ENCODE measurements at regions not wholly inside any gene's neighbourhood (a gene's known extent, or its start where the extent isn't known, plus 50 kb on each side); places are given as distances from the start of the nearest gene placed in this dataset.

- no peaks in the 10 kb centered on the region for H3K36me3 ChIP-seq (ENCODE audit: insufficient read depth)
- no peak overlapping the region for H3K4me3 ChIP-seq (IDR thresholded peaks at IDR 0.05; ENCODE audit: insufficient read depth, low read depth, low read length)
- H3K27ac ChIP-seq = no peak overlapping the region
- no peaks in the 10 kb centered on the region for H4K20me1 ChIP-seq (ENCODE audit: insufficient read depth)
- TF ChIP-seq CTCF (conservative IDR thresholded peaks at IDR 0.05; ENCODE audit: low read depth, low read length) = no peak
- no peak overlapping the region for H2AFZ ChIP-seq (ENCODE audit: low read depth)
- no peaks in the 10 kb centered on the region for H3K79me2 ChIP-seq (ENCODE audit: insufficient read depth, low read depth)
- H3K9ac ChIP-seq = no peak overlapping the region
- no peaks in the 10 kb centered on the region for H3K27me3 ChIP-seq (ENCODE audit: insufficient read depth, low read depth)
- peaks cover 8% of the 10 kb centered on the region for H3K4me1 ChIP-seq (ENCODE audit: low read depth, poor library complexity, severe bottlenecking)
- no peak overlapping the region for H3K4me2 ChIP-seq
Observed at GRCh38 chr14:82411298-82411697, 877.6 kb upstream of the SEL1L start.

- Histone ChIP-seq H3K4me2 (no peak overlapping the region), H3K4me1 (ENCODE audit: low read depth, poor library complexity, severe bottlenecking) (peaks cover 8% of the 10 kb centered on the region), H3K27ac (no peak overlapping the region), H3K27me3 (ENCODE audit: insufficient read depth, low read depth) (no peaks in the 10 kb centered on the region), H3K4me3 (IDR thresholded peaks at IDR 0.05; ENCODE audit: insufficient read depth, low read depth, low read length) (no peak overlapping the region), H3K36me3 (ENCODE audit: insufficient read depth) (no peaks in the 10 kb centered on the region), H2AFZ (ENCODE audit: low read depth) (no peak overlapping the region), H3K9ac (no peak overlapping the region), H3K79me2 (ENCODE audit: insufficient read depth, low read depth) (no peaks in the 10 kb centered on the region), H4K20me1 (ENCODE audit: insufficient read depth) (no peaks in the 10 kb centered on the region)
- TF ChIP-seq CTCF (conservative IDR thresholded peaks at IDR 0.05; ENCODE audit: low read depth, low read length) = no peak
Observed at GRCh38 chr14:82412545-82412944, 878.9 kb upstream of the SEL1L start.

- H3K27ac ChIP-seq = peak overlapping the region; percentile 38; the same call in 1 of the 2 replicates
- H3K36me3 ChIP-seq (ENCODE audit: insufficient read depth) = no peaks in the 10 kb centered on the region
- H3K79me2 ChIP-seq (ENCODE audit: insufficient read depth, low read depth) = no peaks in the 10 kb centered on the region
- peaks cover 8% of the 10 kb centered on the region for H3K4me1 ChIP-seq (ENCODE audit: low read depth, poor library complexity, severe bottlenecking)
- H4K20me1 ChIP-seq (ENCODE audit: insufficient read depth) = no peaks in the 10 kb centered on the region
- peak overlapping the region; percentile 29; the same call in 1 of the 2 replicates for H3K4me2 ChIP-seq
- no peak for TF ChIP-seq CTCF (conservative IDR thresholded peaks at IDR 0.05; ENCODE audit: low read depth, low read length)
- H3K9ac ChIP-seq = no peak overlapping the region
- H3K4me3 ChIP-seq (IDR thresholded peaks at IDR 0.05; ENCODE audit: insufficient read depth, low read depth, low read length) = no peak overlapping the region
- H2AFZ ChIP-seq (ENCODE audit: low read depth) = no peak overlapping the region; the same call in 1 of the 2 replicates
- H3K27me3 ChIP-seq (ENCODE audit: insufficient read depth, low read depth) = no peaks in the 10 kb centered on the region
Observed at GRCh38 chr14:82414853-82415539, 881.3 kb upstream of the SEL1L start.

GRCh38 chr14:82419933-82420332 lies 886.3 kb upstream of the SEL1L start:
- Histone ChIP-seq H4K20me1 (ENCODE audit: insufficient read depth) (no peaks in the 10 kb centered on the region), H3K27me3 (ENCODE audit: insufficient read depth, low read depth) (no peaks in the 10 kb centered on the region), H3K79me2 (ENCODE audit: insufficient read depth, low read depth) (no peaks in the 10 kb centered on the region), H3K4me2 (no peak overlapping the region), H2AFZ (ENCODE audit: low read depth) (no peak overlapping the region), H3K9ac (no peak overlapping the region), H3K4me1 (ENCODE audit: low read depth, poor library complexity, severe bottlenecking) (peaks cover 8% of the 10 kb centered on the region), H3K27ac (no peak overlapping the region), H3K4me3 (IDR thresholded peaks at IDR 0.05; ENCODE audit: insufficient read depth, low read depth, low read length) (no peak overlapping the region), H3K36me3 (ENCODE audit: insufficient read depth) (no peaks in the 10 kb centered on the region)
- no peak for TF ChIP-seq CTCF (conservative IDR thresholded peaks at IDR 0.05; ENCODE audit: low read depth, low read length)
